Activated CD4-positive, alpha-beta memory T cell treated with anti-CD3 and anti-CD28 coated beads, Interleukin-2, amount 10 ng/mL, durations not matched to agents 7 days and 5 days (primary cell): ENCODE measurements at regions not wholly inside any gene's neighbourhood (a gene's known extent, or its start where the extent isn't known, plus 50 kb on each side); places are given as distances from the start of the nearest gene placed in this dataset.

Source experiments
- CTCF ChIA-PET: fragments of 350-600 bp; sonication (Branson Sonifier 250); formaldehyde crosslinking; loops from one replicate; lab custom pipeline; 2021; ENCODE audit warnings: antibody characterized with exemption, inconsistent platforms; lab: Charles Lee
- POLR2A ChIA-PET: fragments of 350-600 bp; sonication (Branson Sonifier 250); formaldehyde crosslinking; loops from one replicate; lab custom pipeline; 2021; ENCODE audit warnings: antibody characterized with exemption; lab: Charles Lee
- DNase-seq: peaks from one replicate; pipeline ENCODE4 v3.0.0-alpha.2; 2020
- H3K27ac Mint-ChIP-seq: one replicate; pipeline ENCODE4 v1.8.0; 2021; ENCODE audit warnings: mild to moderate bottlenecking, mixed read lengths
- H3K27me3 Mint-ChIP-seq: one replicate; pipeline ENCODE4 v1.8.0; 2021; ENCODE audit warnings: mixed read lengths
- H3K36me3 Mint-ChIP-seq: one replicate; pipeline ENCODE4 v1.8.0; 2021; ENCODE audit warnings: low read depth, mixed read lengths
- H3K4me1 Mint-ChIP-seq: one replicate; pipeline ENCODE4 v1.8.0; 2021; ENCODE audit warnings: mixed read lengths
- H3K4me3 Mint-ChIP-seq: one replicate; pipeline ENCODE4 v1.8.0; 2021; ENCODE audit warnings: mild to moderate bottlenecking, mixed read lengths
- H3K9me3 Mint-ChIP-seq: one replicate; pipeline ENCODE4 v1.8.0; 2021; ENCODE audit warnings: mixed read lengths

- Mint-ChIP-seq H3K36me3 (no peaks in the 10 kb centered on the region), H3K4me3 (no peak overlapping the region), H3K27me3 (peaks cover 4% of the 10 kb centered on the region), H3K9me3 (no peaks in the 10 kb centered on the region), H3K4me1 (no peaks in the 10 kb centered on the region), H3K27ac (no peak overlapping the region)
- POLR2A ChIA-PET = no interaction called here
- CTCF ChIA-PET = no interaction called here
- no peak for DNase-seq
These were observed 50.9 kb upstream of the CDC42BPA start for GRCh38 chr1:227369102-227369760.
